Liver (tissue), 8 donors: ENCODE measurements at regions not wholly inside any gene's neighbourhood (a gene's known extent, or its start where the extent isn't known, plus 50 kb on each side); places are given as distances from the start of the nearest gene placed in this dataset.

Experiments
- DNase-seq: peaks from one replicate; pipeline ENCODE4 v3.0.0-alpha.2; 2017; ENCODE audit warnings: low spot score
- H3K27ac ChIP-seq, 2 donors: one replicate each; pipeline ENCODE4 v1.7.0; 2013; ENCODE audit warnings: inconsistent platforms in 2 of 2, low read length in 2 of 2, control low read depth in 1 of 2, low read depth in 1 of 2, mild to moderate bottlenecking in 1 of 2
- H3K27me3 ChIP-seq, 4 donors: one replicate each; pipeline versions ENCODE4 v1.6.1 to v1.7.0; 2013; ENCODE audit warnings: low read length in 3 of 4, inconsistent platforms in 1 of 4, mild to moderate bottlenecking in 1 of 4, moderate library complexity in 1 of 4; ENCODE audit not compliant: control insufficient read depth in 4 of 4, insufficient read depth in 4 of 4
- H3K36me3 ChIP-seq, 4 donors: one replicate each; pipeline versions ENCODE4 v1.6.1 to v1.7.0; 2013; ENCODE audit warnings: low read length in 3 of 4, mild to moderate bottlenecking in 3 of 4, low read depth in 1 of 4, moderate library complexity in 1 of 4; ENCODE audit not compliant: control insufficient read depth in 4 of 4, insufficient read depth in 3 of 4
- H3K4me1 ChIP-seq, 4 donors: one replicate each; pipeline versions ENCODE4 v1.6.1 to v1.7.0; 2013; ENCODE audit warnings: low read length in 3 of 4, mild to moderate bottlenecking in 3 of 4, moderate library complexity in 1 of 4; ENCODE audit not compliant: control insufficient read depth in 4 of 4, insufficient read depth in 4 of 4
- H3K4me3 ChIP-seq, 3 donors: one replicate each; pipeline versions ENCODE4 v1.6.1 to v1.7.0; 2013; ENCODE audit warnings: low read length in 3 of 3, control low read depth in 1 of 3, low read depth in 1 of 3, mild to moderate bottlenecking in 1 of 3
- H3K9ac ChIP-seq, 2 donors: one replicate each; pipeline ENCODE4 v1.7.0; 2013; ENCODE audit warnings: low read length in 2 of 2, mild to moderate bottlenecking in 2 of 2, moderate library complexity in 2 of 2, control low read depth in 1 of 2, low read depth in 1 of 2
- H3K9me3 ChIP-seq, 4 donors: one replicate each; pipeline versions ENCODE4 v1.6.1 to v1.7.0; 2013; ENCODE audit warnings: low read length in 3 of 4; ENCODE audit not compliant: control insufficient read depth in 4 of 4
- CTCF ChIP-seq: fragments of 150-350 bp; IDR thresholded peaks from 2 replicates; pipeline ENCODE4 v1.5.1; 2017; ENCODE audit warnings: improper control_type of control experiment, low read depth, low read length; ENCODE audit not compliant: missing input control
- FOXA2 ChIP-seq: IDR thresholded peaks from 2 replicates; pipeline ENCODE4 v1.6.1; 2016; ENCODE audit warnings: antibody characterized with exemption
- HNF4A ChIP-seq, 2 donors: conservative IDR thresholded peaks; 2 replicates each; pipeline ENCODE4 v1.6.1; 2016; ENCODE audit warnings: antibody characterized with exemption in 2 of 2, mild to moderate bottlenecking in 2 of 2
- HNF4G ChIP-seq: IDR thresholded peaks from 2 replicates; pipeline ENCODE4 v1.6.1; 2016; ENCODE audit warnings: antibody characterized with exemption
- JUND ChIP-seq, 2 donors: IDR thresholded peaks; 2 replicates each; pipeline ENCODE4 v1.6.1; 2016; ENCODE audit warnings: antibody characterized with exemption in 2 of 2
- RAD21 ChIP-seq, 2 donors: IDR thresholded peaks; 2 replicates each; pipeline ENCODE4 v1.6.1; 2016; ENCODE audit warnings: antibody characterized with exemption in 2 of 2, mild to moderate bottlenecking in 2 of 2
- ZBTB33 ChIP-seq: IDR thresholded peaks from 2 replicates; pipeline ENCODE4 v1.6.1; 2016; ENCODE audit warnings: antibody characterized with exemption
- WGBS: extraction: QIAGEN DNeasy Blood & Tissue Kit; methylation state at CpG from one replicate; pipeline ENCODE4 v1.1.7; 2013; 5-methylcytosine and 5-hydroxymethylcytosine counted together
- TF ChIP-seq, protein P1 (sequence below): IDR thresholded peaks from 2 replicates; pipeline ENCODE4 v1.6.1; 2016; ENCODE audit warnings: antibody characterized with exemption
- donor health status: healthy.
- donor health status: healthy.
- donor health status: healthy.
- donor health status: healthy.
- donor health status: healthy.

- TF ChIP-seq HNF4A (conservative IDR thresholded peaks at IDR 0.05): no peak
- no peak for TF ChIP-seq JUND (IDR thresholded peaks at IDR 0.05)
These were observed 80.6 kb upstream of the HMCN1 start (continued) for GRCh38 chr1:185653615-185654014.

- TF ChIP-seq ZBTB33: no peak
- TF ChIP-seq CTCF: peak; percentile 3
- peak in 1 of 2 donors; percentile 15 for TF ChIP-seq RAD21 (IDR thresholded peaks at IDR 0.05)
- H3K9me3 ChIP-seq: peaks cover 0 to 2% (median 0%) of the 10 kb centered on the region in 4 donors
- H3K4me1 ChIP-seq: no peaks in the 10 kb centered on the region
- 86% methylated on average over 2 of the region's 2 CpGs for WGBS
- no peak overlapping the region for H3K9ac ChIP-seq
- no peak overlapping the region for H3K27ac ChIP-seq
- no peak for DNase-seq
- H3K27me3 ChIP-seq: no peaks in the 10 kb centered on the region
- no peaks in the 10 kb centered on the region for H3K36me3 ChIP-seq
- H3K4me3 ChIP-seq: no peak overlapping the region
These were observed 81.8 kb upstream of the HMCN1 start for GRCh38 chr1:185652348-185652747.

DNA sequence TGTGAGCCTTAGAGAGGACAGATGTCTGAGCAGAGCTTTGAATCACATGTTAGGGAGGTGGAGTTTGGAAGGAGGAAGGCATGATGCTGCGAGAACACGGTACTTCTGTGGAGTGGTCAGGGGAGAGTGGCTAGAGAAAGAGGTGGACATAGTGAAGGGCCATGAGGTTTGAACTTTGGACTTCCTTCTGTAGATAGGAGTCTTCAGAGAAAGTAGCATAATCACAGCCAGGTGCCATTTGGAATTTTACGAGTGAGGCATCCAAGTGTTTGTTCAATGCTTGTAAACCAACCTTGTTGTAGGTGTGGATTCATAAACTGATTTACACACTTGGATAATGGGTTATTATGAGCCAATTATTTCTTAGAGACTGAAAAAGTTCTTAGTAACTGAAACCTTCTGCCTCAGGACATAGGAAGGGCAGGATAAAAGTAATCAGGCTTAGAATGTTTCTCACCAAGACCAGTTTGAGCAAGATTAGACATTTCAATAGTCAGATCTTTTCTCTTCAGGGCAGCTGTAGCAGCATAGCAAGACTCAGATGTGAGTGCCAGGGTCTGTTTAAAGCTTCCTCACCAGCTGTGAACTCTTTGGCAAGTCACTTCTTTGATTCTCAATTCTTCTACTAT, 83.5 kb upstream of the HMCN1 start:
- no peak overlapping the region for H3K27ac ChIP-seq
- no peak overlapping the region for H3K9ac ChIP-seq
- WGBS: 91% methylated on average over 3 of the region's 3 CpGs
- no peak for TF ChIP-seq FOXA2
- no peak for TF ChIP-seq CTCF
- TF ChIP-seq HNF4G: no peak
- TF ChIP-seq, protein P1, sequence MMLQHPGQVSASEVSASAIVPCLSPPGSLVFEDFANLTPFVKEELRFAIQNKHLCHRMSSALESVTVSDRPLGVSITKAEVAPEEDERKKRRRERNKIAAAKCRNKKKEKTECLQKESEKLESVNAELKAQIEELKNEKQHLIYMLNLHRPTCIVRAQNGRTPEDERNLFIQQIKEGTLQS: no peak
- peaks cover under 1 to 11% (median 11%) of the 10 kb centered on the region in 4 donors for H3K4me1 ChIP-seq
- no peak for DNase-seq
- no peaks in the 10 kb centered on the region for H3K36me3 ChIP-seq
- H3K4me3 ChIP-seq: no peak overlapping the region
- H3K9me3 ChIP-seq: peaks cover 0 to 2% (median 0%) of the 10 kb centered on the region in 4 donors
- H3K27me3 ChIP-seq: no peaks in the 10 kb centered on the region
